ENCODE measurements at regions not wholly inside any gene's neighbourhood (a gene's known extent, or its start where the extent isn't known, plus 50 kb on each side); places are given as distances from the start of the nearest gene placed in this dataset.
A peak's percentile ranks its signal among the peaks of the same experiment; 100 is the strongest.
"Not testable (repeated sequence)": the region's sequence is repeated elsewhere in the genome, so short reads cannot be mapped to it uniquely, and the experiment has no call there.

DNA sequence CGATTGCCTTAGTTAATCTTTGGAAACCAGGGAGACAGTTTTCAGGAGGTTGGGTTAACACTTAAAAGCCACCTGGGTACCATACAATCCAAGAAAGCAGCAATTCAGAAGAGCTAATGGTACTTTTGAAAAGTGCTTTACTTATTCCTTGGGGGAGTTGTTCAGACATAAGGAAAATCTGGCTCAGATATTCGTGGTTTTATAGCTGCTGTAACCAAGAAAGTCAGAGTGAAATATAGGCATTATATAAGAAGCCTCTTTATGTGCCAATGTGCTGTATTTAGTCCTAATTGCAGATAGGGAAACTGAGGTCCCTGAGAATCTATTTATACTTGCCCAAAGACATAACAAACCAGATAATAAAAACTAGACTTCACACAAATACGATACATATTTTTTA lies 387.5 kb downstream of the COG6 start:
- DNase-seq (ENCODE audit: low read depth in 2 of 2), result no peak

DNA sequence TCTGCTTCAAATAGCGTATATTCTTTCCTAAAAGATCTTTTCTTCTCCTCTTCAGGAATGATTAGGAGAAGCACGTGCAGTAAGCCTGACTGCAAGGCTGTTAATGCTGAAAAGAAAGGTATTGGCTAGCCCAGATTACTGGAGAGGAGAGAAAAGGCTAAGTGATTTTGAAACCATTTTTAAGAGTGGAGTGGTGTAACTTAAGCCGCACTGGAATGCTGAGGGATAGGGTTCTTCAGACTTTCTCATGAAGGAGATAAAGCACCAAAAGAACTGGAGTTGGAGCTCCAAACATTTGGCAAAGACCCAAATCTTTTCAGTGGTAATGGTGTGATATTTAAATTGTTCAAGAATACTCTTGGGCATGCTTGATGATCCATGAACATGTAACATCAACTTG lies 388.3 kb downstream of the COG6 start:
- no peak for DNase-seq (ENCODE audit: low read depth in 2 of 2)

DNA sequence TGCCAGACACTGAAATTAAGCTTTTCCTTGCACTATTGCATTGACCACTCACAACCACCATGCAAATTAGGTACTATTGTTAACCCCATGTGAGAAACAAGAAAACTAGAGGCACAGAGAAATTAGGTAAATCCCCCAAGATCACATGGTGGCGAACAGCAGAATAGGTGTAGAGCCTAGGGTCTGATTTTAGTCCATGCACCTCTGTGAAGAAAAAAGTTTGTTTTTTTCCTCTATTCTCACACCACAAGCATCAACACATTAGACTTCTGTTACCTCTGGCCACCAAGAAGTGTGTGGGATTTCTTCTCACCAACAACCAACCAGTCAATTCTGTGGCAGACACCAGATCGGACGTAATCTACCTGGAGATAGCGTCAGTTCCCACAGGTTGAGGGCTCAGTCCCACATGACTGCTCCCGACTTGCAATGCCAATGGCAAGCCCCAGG lies 391.9 kb downstream of the COG6 start:
- no peak for DNase-seq (ENCODE audit: low read depth in 2 of 2)

DNA sequence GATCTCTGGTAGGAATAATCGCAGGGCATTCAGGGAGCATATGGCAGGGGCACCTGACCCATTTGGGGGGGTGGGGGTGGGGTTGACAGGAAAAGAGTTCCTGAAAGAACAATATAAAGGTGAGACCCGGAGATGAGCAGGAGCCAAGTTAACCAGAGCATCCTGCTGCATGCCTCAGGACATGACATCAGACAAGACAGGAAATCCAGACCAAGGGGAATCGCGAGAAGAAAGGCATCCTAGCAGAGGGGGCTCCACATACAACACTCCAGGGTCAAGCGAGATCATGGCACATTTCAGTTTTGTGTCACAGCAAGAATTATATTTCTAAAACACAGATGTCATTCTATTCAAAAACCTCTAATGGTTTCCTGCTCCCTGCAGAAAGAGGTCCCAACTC lies 393.1 kb downstream of the COG6 start:
- no peak for DNase-seq (ENCODE audit: low read depth in 2 of 2)

DNA sequence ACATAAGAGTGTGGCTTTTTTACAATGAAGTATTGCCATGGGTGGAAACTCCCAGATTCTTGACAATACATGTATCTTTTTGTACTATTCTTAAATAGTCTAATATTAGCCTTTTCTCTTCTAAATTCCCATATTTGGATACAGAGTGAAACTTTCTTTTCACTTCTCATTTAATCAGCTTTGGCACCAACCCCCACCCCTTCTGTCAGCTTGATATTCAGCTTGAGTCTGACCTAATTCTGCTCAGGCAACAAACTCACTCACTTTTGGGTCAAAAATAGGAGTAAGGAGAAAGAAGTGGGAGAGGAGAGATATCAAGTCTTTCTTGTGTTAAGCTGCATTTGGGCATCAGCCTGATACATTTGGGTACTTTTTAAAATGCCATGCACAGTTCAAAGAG lies 397.5 kb downstream of the COG6 start:
- no peak for DNase-seq (ENCODE audit: low read depth in 2 of 2)

DNA sequence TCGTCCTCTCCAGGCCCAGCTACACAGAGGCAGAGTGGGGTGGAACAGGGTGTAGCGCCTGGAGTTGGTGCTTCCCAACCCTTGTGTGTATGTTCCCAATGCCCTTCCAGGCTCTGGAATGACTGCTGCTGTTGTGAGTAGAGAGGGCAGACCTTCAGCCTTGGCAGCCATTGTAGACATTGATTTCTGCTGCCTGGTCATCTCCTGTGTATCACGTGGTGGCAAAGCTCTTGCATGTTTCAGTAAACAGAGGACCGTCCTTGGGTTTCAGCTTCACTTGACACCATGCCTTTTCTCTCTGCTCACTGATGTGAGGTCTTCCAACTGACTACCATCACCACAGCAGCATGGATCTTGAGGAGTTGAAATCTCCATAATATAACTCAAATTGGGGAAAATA lies 397.9 kb downstream of the COG6 start:
- no peak for DNase-seq (ENCODE audit: low read depth in 2 of 2)

DNA sequence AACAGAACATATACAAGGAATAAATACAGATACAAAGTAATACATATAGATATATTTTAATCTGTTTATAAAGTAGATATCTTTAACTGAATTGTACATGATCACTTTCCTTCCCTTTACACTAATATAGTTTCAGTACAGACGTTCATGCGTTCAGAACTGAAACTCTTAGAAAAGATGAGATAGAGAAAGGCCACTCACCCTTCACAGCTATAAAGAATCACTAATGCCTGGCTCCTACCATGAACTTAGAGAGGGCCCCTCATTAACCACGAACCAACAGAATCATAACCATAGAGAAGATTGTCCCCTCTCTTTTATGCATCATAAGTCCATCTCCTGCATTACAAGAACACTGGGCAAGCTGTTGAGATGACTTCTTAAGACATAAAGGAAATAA lies 399.0 kb downstream of the COG6 start:
- DNase-seq (ENCODE audit: low read depth in 2 of 2), result not testable (repeated sequence)

DNA sequence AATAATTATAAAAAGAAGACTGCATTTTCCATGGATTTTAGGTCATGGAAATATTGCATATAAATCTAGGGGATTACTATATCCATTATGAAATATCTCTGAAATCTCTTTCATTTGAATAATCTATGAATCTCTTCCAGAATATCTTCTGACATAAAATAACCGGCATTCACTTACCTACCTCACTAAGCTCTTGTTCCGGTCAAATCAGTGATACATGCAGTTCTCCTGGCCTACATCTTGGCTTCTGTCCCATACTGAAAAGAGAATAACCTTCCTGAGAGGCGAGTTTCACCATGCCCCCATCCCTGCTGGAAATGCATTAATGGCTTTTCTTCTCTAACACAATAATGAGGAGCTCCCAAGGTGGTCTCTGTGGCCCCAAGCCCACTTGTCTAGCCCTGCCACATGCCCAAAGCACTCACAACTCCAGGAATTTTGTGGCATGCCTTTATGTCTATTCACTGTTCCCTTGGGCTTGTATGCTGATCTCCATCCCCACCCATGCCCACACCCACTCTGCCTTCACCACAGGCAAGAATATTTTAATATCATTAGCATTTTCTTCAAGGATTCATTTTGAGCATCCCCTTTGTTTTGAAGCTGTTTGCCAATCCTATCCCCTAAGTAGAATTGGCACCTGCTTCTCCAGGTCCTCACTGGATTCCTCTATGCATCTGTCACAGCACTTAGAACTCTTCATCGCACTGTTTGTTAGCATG lies 401.6 kb downstream of the COG6 start:
- DNase-seq (ENCODE audit: low read depth in 2 of 2), result no peak

DNA sequence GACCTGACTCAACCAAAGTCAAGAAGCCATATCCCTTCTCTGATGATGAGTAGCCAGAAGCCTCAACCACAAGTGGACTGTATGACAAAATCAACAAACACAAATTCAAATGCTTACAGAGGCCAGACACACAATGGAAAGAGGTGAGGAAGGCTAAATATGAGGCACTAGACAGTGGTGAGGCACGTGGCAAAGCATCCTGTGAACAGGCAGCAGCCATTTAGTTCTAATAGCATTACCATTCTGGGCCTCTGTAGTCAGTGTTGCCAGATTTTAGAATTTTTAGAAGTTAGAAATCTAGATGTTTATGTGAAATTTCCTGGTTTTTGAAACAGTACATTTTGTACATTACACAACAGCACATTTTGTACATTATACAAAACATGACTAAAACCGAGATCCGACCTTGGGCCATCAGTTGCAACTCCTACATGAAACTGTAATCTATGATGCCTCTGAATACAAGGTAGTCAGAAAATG lies 403.3 kb downstream of the COG6 start:
- DNase-seq (ENCODE audit: low read depth in 2 of 2), result no peak

DNA sequence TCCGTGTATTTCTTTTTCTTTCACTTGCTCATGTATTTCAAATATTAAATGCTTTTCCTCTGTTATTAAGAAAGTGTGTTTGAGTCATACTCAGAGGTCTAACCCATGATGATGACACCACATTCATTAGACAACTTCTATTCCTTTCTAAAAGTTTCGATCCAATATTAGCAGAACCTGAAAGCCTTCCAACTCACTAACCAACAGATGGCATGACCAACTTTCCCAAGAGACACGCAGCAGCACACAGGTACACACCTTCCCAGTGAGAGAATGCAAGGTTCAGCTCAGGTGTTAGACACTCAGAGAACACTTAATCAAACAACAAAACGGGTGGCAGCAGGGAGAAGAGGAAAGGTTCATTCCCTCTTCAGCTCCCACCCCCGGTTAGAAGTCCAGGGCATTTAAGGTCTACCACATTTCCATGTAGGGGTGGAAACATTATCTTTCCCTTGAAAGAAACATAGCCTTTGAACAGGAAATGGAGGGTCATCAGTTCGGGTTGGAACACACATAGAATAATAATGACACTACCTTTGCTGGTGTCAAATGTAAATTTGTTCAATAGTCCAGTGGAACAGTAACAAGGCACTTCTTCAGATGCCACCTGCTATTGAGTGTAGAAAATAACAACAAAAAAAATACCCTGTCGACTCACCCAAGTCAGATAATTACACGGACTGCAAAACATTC lies 404.2 kb downstream of the COG6 start:
- DNase-seq (ENCODE audit: low read depth in 2 of 2), result no peak

DNA sequence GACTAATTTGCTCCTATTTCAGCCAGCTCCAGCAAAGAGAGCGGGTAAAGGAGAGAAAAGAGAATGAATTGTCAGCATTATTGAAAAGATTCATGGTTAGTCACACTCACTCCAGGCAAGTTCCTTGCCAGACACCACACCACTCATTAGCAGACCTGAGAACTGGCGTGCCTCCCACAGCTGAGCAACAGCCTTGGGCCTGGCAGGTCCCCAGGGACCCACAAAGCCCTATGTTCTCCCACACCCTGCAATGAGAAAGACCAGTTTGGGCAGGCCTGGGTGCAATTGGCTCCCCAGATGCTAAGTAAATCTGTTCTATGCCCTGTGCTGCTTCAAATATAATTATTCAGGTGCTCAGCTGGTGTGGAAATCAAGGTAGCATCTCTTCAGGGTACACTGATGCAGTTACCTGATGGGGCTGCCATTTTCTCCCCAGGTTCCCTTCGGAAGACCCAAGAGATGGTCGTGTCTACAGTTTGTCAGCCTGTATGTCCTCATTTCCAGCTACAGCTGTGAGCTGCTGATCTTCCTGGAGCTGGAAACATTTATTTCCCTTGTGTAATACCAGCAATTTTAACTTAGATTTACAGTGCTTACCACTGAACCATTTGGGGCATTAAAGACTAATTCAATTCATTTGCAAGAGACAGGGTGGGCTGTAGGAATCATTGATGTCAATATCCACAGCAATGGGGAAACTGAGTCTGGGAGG lies 405.0 kb downstream of the COG6 start:
- DNase-seq (ENCODE audit: low read depth in 2 of 2), result peak; percentile 26 to 28

DNA sequence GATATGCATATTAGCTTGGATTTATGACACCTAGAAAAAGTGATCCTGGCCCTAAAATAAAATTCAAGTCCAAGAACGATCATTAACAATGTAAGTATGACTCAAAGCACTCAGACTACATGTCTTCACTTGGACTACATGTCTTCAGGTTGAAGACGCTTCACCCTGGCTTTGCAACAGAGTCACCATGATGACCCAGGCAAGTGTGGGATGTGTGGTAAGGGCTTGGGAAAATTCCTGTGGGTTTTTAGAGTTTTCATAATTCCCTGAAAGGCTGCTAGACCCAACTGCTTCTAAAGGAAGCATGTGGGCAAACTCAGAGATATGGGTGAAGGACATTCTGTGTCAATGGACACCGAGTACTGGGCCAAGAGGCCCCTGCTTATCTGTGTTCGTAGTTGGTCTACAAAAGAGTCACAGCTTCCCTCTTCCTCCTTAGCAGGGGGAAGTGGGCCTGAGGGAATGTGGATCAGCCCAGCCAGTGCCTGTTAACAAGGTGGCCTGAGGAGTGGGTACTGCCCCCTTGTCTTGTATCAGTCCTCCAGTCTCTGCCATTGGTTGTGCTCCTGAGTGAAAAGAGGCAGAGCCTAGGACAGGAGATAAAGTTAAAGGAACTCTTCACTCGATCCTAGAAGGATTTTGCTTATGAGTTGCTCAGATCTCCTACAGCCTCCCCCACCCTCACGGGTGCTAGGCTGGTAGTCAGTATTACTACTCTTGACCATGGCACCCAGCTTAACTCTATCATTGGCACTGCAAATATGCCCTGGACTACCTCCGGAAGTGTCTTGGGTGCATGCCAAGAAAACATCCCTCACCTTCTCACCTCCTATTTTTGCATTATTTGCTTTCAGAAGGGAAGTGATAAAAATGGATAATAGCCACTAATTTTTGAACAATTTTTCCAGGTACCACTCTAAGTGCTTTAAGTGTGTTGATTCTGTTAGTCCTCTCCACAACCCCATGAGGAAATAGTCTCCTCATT lies 406.3 kb downstream of the COG6 start:
- no peak for DNase-seq (ENCODE audit: low read depth in 2 of 2)

DNA sequence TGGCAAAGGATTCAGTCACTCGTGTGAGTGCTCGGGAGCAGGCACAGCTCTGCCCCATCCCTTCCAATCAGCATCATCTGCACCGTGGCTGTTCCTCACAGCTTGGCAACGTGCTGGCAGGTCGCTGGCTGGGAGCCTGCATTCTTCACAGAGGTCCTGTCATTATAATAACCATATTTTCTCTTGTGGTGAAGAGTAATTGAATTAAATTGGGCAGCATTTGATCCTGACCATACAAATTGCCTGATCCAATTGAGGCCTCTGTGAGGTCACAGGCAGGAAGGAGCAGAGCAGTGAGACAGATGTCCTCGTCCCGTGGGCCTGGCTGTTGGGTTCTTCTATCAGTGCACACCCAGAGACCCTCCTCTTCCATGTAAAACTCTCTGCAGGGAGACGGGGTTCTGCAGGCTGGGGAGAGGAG lies 407.8 kb downstream of the COG6 start:
- DNase-seq (ENCODE audit: low read depth in 2 of 2), result no peak

DNA sequence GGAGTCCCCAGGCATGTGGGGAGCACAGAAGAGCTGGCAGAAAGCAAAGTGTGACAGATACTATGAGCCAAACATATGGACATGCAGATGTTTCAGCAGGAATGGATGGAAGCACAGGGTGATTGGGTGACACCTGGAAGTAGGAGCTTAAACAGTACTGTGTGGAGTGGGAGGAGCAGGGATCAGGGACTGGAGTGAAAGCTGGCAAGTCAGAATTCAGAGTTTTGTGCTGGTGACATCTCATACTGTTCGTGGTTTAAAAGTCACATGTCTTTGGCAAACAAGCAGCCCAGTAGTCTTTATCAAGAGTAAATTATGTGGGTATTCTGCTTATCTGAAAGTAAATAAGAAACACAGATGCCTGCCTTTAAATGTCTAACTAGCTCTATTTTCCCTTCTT lies 408.2 kb downstream of the COG6 start:
- no peak for DNase-seq (ENCODE audit: low read depth in 2 of 2)

DNA sequence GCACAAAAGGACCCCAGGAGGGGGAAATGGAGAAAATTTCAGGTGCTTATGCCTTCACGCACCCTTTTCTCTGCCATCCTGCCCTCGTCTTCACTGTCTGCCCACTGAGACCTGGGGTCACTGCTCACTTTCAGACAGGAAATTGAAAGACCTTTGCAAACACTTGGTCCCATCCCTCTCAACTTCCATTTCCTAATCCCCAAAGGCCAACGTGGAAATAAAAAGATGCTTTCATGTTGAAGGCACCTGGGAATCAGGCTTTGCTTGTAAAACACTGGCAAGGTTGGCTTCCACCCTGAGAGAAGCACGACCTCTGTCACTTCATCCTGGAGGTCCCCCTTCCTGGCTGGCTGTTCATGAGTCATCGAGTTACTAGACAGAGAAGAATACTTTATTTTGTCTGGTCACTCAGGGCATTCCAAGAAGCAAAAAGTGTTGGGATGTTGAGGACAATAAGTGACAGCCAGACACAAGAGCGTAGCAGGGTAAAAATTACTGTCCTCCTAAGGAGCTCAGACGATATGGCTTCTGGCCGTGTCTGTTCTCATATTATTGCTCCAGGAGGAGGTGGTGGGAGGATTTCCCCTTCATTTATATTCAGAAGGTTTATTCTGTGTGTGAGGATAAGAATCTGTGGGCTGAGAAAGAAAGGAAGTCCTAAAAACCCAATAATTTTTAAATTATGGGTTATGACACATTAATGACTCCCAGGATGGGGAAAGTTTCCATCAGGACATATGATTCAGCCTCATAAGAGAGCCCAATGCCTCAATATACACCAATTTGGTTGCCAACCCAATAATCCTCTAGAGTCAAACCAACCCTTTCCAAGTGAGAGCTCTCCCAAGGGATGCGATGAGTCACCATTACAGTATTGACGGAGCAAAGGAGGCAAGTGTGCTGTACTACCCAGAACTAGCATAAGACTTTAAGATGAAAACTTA lies 409.0 kb downstream of the COG6 start:
- DNase-seq (ENCODE audit: low read depth in 2 of 2), result peak; percentile 82 to 86

DNA sequence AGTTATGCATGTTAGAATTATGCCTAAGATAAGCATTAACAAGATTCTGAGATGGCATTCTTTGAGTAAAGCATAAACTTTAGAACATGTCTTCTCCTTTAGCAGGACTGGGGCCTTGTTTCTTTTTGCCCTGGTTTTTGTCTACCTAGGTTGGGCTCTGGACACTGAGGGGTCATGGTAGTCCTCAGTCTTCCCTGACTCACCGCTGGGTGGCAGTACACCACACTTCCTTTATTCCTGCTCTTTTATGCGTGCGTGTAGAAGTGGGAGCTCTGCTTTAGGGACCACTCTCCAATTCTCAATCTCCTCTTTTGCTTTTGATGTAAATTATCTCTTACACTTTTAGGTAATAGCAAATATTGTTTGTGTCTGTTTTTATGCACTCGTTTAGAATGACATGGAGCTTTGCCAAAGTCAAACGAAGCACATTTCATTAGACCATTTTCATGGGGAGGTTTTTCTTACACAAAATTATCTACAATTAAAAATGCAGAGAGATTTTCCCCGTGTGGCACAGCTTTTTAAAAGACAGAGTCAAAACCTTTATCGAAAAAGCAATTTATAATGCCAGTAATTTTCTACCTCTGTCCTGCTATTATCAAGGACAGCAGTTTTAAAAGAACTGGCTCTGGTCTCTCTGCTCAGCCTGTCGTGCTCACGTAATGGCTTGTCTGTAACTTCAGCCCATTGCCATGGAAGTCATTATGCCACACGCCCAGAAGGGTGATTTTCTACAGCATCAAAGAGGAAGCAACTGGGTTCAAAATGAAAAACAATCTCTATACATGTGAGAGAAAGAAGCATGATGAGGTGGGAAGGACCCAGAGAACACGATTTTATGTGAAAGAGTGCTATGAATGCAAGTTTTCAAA lies 413.9 kb downstream of the COG6 start:
- no peak for DNase-seq (ENCODE audit: low read depth in 2 of 2)

DNA sequence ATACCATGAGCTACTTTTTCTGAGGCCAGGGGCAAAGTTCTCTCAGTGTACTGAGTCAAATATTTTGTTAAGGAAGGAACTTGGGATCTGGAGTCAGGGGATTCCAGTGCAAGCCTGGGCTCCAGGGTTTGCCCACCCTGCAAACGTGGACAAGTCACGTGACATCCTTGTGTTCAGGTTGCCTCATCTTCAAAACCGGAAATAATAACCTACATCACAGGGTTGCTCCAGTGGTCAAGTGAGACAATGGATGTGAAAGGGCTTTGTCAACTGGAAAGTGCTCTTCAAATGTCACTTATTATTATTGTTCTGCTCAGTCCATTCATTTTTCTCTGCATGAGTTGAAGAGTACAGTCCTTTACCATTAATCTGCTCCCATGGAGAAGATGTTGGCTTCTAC lies 414.9 kb downstream of the COG6 start:
- no peak for DNase-seq (ENCODE audit: low read depth in 2 of 2)

DNA sequence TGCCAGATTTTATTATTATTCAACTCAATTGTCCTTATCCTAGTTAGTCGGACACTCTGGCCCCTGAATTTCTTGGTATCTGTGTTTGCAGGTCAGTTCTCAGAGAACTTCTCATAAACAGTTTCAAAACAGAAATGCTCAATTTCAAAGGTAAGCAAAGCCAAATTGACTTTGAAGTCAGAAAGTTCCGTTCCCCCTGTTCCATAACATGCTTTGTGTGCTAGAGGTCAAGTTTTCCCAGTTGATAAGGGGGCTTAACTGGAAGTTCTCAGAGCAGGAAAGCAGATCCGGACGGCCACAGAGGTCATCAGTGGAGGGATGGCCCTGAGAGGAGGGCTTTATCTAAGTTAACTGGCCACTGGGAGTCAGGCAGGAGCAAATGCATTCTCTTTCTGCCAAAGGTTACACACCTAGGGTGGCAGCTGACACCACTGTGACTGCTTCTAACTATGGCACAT lies 417.2 kb downstream of the COG6 start:
- no peak for DNase-seq (ENCODE audit: low read depth in 2 of 2)

DNA sequence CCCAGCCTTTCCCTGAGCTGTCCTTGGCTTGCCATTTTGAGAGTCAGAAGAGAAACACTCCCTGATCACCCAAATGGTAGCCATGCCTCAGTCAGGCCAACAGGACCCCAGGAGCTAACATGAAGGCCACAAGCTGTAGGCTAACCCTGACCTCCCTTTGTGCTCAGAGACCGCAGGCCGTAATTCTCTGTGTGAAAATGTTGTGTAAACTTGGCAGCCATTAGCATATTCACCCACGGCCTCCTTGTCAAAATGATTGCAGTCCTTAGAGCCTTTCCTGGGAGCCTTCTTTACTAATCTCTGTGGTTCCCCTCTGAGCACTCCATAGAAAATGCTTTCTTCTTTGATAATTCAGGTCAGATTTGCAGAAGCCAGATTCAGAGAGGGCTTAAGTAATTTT lies 418.9 kb downstream of the COG6 start:
- no peak for DNase-seq (ENCODE audit: low read depth in 2 of 2)

Measured in fibroblast of skin of left biceps (primary cell).